A549 (cell line): ENCODE measurements at regions not wholly inside any gene's neighbourhood (a gene's known extent, or its start where the extent isn't known, plus 50 kb on each side); places are given as distances from the start of the nearest gene placed in this dataset.

Experiments used
- CBX2 ChIP-seq: fragments of 200-600 bp; sonication (generic); IDR thresholded peaks from 2 replicates; pipeline ENCODE4 v1.6.1; 2016; ENCODE audit warnings: low read depth, mild to moderate bottlenecking, borderline replicate concordance
- CHD4 ChIP-seq: fragments of 200-600 bp; sonication (generic); IDR thresholded peaks from 2 replicates; pipeline ENCODE4 v1.6.1; 2016; ENCODE audit warnings: antibody characterized with exemption, mild to moderate bottlenecking, borderline replicate concordance
- EP300 ChIP-seq, 2 experiments: fragments of >200 bp; sonication (Bioruptor Twin); formaldehyde crosslinking; IDR thresholded peaks; 2 replicates in 1 of 2; 3 replicates in 1 of 2; pipeline ENCODE4 v1.6.1; 2016 to 2017
- ESRRA ChIP-seq: fragments of 150-350 bp; IDR thresholded peaks from 2 replicates; pipeline ENCODE4 v1.6.1; 2014; ENCODE audit warnings: mild to moderate bottlenecking, low read length, borderline replicate concordance
- KDM1A ChIP-seq: fragments of 200-600 bp; sonication (generic); IDR thresholded peaks from 2 replicates; pipeline ENCODE4 v1.6.1; 2016; ENCODE audit warnings: low read depth, mild to moderate bottlenecking
- MAFK ChIP-seq: fragments of 450-650 bp; IDR thresholded peaks from 2 replicates; pipeline ENCODE4 v1.6.1; 2014; ENCODE audit not compliant: partially characterized antibody
- NR3C1 ChIP-seq: fragments of >200 bp; sonication (Bioruptor Twin); formaldehyde crosslinking; IDR thresholded peaks from 3 replicates; pipeline ENCODE4 v1.6.1; 2017
- POLR2A ChIP-seq: IDR thresholded peaks from 2 replicates; pipeline ENCODE4 v1.6.1; 2012; ENCODE audit warnings: mild to moderate bottlenecking, low read length
- POLR2AphosphoS2 ChIP-seq: conservative IDR thresholded peaks from 2 replicates; pipeline ENCODE4 v1.6.1; 2012; ENCODE audit warnings: low read length, improper control_type of control experiment, inconsistent platforms
- RAD21 ChIP-seq, 2 experiments: fragments of >200 bp in 1 of 2; sonication (Bioruptor Twin) in 1 of 2; formaldehyde crosslinking in 1 of 2; IDR thresholded peaks in 1 of 2; conservative IDR thresholded peaks in 1 of 2; 2 replicates in 1 of 2; 3 replicates in 1 of 2; pipeline ENCODE4 v1.6.1; 2012 to 2018; ENCODE audit warnings: inconsistent platforms in 1 of 2
- RFX5 ChIP-seq: fragments of 450-650 bp; IDR thresholded peaks from 2 replicates; pipeline ENCODE4 v1.7.1; 2014; ENCODE audit warnings: antibody characterized with exemption, mild to moderate bottlenecking, moderate library complexity
- SREBF2 ChIP-seq: fragments of 450-650 bp; IDR thresholded peaks from 2 replicates; pipeline ENCODE4 v1.6.1; 2014; ENCODE audit warnings: mild to moderate bottlenecking, moderate library complexity
- TF ChIP-seq, protein P1 (sequence below): fragments of >200 bp; sonication (Bioruptor Twin); formaldehyde crosslinking; IDR thresholded peaks from 3 replicates; pipeline ENCODE4 v1.5.1; 2016

DNA sequence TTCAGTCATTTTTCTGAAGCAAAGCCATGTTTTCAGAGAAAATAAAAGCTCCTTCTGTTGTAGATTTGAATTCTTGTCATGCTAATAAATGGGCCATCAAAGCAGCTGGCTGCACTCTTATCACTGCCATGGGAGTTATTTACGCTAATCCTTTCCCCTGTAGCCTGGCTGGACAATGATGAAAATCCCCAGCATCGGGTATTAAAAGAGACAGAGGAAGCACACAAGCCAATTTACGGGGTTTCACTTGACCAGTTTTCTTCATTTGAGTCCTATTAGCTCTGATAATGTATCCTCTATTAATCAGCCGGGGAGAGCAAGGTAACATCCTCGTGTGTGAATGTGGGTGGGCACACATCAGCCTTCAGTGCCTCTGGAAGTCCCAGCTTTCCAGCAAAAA lies 470.2 kb upstream of the API5 start:
- TF ChIP-seq, protein P1, sequence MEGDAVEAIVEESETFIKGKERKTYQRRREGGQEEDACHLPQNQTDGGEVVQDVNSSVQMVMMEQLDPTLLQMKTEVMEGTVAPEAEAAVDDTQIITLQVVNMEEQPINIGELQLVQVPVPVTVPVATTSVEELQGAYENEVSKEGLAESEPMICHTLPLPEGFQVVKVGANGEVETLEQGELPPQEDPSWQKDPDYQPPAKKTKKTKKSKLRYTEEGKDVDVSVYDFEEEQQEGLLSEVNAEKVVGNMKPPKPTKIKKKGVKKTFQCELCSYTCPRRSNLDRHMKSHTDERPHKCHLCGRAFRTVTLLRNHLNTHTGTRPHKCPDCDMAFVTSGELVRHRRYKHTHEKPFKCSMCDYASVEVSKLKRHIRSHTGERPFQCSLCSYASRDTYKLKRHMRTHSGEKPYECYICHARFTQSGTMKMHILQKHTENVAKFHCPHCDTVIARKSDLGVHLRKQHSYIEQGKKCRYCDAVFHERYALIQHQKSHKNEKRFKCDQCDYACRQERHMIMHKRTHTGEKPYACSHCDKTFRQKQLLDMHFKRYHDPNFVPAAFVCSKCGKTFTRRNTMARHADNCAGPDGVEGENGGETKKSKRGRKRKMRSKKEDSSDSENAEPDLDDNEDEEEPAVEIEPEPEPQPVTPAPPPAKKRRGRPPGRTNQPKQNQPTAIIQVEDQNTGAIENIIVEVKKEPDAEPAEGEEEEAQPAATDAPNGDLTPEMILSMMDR, result no peak
- TF ChIP-seq POLR2AphosphoS2 (no peak), ESRRA (no peak), RFX5 (no peak), SREBF2 (no peak), POLR2A (no peak), KDM1A (no peak), CBX2 (no peak), RAD21 (conservative IDR thresholded peaks at IDR 0.05 in 1 of 2, IDR thresholded peaks at IDR 0.05 in 1 of 2) (no peak), NR3C1 (no peak), MAFK (no peak), CHD4 (no peak), EP300 (IDR thresholded peaks at IDR 0.05) (no peak)
